ENCODE measurements at regions not wholly inside any gene's neighbourhood (a gene's known extent, or its start where the extent isn't known, plus 50 kb on each side); places are given as distances from the start of the nearest gene placed in this dataset.
"Not testable (repeated sequence)": the region's sequence is repeated elsewhere in the genome, so short reads cannot be mapped to it uniquely, and the experiment has no call there.

DNA sequence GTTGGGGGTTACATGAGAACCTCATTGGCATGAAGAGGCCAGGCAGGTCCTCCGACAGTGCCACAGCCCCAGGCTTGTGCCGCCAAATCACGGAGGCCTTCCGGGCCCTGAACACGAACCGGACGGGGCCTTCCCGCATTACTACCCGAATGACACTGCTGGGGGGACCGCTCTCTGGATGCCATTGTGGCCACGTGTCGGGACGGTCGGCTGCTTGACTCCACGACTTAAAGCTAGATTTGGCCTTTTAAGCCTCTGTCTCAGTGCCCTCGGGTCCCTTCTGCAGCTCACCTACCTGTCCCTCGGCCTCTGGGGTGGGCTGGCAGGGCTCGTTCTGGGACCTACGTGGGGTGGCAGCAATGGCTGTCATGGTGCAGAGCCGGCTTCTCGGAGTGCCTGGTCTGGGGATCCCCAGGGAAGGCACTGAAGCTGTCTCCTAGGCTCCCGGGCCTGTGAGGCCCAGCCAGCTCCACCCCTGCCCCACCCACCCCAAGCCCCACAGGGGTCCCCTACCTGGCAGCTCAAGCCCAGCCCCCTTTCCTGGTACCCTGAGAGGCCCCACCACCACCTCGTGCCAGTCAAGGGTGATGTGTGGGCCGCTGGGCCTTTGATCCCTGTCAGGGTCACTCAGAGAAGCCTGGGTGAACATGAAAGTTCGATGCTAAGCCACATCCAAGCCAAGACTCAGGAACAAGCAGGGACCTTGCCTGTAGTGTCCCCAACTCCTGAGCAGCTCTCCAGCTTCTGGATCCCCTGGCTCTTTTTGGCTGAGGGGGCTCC, 245.8 kb upstream of the SGCG start:
- DNase-seq (ENCODE audit: low read depth in 2 of 2), result no peak

DNA sequence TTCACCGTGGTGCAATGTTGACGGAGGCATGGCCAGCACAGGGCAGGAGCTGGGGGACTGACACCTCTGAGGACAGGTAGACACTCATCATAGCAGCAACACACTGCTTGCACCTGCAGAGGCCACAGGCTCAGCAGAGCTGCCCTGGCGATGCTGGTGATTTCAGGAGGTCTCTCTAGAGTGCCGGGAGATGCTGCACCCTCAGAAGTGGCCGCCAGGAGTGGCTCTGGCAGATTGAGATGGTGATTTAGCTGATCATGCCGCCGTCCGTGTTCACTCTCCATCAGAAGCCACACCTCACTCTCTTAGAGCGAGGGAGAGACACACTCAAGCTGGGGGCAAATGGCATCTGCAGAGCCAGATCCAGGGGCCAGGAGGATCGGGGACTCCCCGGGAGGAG, 244.6 kb upstream of the SGCG start:
- no peak for DNase-seq (ENCODE audit: low read depth in 2 of 2)

DNA sequence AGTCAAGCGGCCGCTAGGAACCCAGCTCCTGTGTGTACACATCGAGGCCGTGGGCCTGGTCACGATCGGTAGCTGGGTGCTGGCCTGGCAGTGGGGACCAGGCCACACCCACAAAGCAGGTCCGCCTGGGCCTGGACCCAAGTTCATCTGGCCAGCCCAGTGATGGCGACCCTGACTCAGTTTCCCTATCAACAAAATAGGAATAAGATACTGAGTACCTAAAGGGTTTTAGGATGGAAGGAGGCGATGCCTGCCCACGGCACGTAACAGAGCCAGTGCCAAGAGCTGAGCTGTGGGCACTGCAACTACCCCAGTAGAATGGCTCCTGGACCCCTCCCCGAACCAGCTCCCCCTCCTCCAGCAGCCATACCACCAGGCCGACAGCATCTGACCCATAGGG, 243.5 kb upstream of the SGCG start:
- DNase-seq (ENCODE audit: low read depth in 2 of 2), result no peak

DNA sequence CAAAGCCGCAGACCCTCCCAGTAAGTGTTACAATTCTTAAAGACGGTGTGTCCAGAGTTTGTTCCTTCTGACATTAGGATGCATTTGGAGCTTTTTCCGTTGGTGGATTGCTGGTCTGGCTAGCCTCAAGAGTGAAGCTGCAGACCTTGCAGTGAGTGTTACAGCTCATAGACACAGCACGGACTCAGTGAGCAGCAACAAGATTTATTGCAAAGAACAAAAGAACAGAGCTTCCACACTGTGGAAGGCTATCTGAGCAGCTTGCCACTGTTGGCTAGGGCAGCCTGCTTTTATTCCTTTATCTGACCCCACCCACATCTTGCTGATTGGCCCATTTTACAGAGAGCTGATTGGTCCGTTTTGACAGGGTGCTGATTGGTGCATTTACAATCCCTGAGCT, 242.8 kb upstream of the SGCG start:
- DNase-seq (ENCODE audit: low read depth in 2 of 2), result no peak

DNA sequence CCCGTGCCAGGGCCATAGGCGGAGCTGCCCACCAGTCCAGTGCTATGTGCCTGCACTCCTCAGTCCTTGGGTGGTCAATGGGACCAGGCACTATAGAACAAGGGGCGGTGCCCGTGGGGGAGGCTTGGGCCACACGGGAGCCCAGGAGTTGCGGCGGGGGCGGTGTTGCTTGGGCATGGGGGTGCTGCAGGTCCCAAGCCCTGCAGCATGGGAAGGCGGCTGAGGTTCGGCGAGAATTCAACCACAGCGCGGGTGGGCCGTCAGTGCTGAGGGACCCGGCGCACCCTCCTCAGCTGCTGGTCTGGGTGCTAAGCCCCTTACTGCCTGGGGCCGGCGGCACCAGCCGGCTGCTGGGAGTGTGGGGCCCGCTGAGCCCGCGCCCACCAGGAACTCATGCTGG, 242.2 kb upstream of the SGCG start:
- no peak for DNase-seq (ENCODE audit: low read depth in 2 of 2)

DNA sequence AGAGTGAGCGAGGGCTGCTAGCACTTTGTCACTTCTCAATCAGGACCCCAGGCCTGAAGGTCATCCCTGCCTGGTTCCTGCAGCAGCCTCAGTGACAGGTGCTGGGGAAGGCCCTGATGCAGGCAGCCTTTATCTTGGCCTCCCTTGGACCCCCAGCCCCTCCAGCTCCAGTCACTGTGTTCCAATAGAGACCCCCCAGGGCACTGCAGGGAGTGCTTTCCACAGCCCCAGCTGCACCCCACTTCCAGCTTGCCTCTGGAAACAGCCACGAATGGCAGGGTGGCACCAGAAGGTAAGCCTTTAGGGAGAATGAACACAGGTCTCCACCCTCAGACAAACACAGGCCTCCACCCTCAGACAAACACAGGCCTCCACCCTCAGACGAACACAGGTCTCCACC, 241.6 kb upstream of the SGCG start:
- DNase-seq (ENCODE audit: low read depth in 2 of 2), result no peak

DNA sequence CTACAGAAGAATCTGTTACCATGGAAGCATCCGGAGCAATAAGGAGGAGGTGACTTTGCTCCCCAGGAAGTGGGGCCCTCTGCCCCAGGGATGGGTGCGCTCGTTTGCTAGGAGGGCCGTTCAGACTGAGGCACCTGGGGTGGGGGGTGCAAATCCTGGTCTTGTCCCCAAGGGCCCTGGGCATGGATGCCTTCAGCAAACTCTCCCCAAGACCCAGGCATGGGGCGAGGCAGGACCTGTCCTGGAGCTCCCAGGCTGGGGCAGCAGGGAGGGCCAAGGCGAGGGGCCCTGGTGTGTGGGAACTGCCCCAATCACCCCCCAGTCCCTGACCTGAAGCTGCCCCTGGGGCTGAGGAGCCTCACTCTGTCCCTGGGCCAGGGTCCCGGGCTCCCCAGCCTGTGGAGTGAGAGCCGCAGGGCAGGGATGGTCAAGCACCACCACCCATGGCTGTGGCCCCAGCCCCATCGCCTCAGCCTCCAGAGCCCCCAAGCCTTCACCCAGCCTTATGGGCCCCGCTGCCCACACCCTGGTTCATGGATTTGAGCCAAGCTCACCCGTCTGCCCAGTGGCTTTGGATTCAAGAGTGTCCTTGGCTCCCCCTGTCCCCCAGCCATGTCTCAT, 240.6 kb upstream of the SGCG start:
- no peak for DNase-seq (ENCODE audit: low read depth in 2 of 2)

DNA sequence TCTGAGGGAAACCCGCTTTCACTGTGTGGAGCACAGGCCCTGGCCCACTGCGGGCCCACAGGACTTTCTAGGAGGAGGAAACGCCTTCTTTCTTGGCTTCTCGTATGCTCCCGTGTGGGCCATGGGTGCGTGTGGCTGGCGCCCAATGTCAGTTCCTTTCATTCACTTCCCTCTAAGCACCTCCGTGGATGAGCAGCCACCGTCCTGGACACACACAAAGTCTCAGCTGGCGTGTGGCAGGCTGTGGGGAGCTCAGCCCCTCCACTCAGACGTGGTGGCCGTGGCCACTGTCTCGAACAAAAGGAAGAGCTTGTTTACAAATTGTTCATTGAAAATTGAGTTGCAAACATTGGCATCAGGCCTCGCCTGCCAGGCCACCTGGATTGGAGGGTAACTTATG, 240.0 kb upstream of the SGCG start:
- no peak for DNase-seq (ENCODE audit: low read depth in 2 of 2)

DNA sequence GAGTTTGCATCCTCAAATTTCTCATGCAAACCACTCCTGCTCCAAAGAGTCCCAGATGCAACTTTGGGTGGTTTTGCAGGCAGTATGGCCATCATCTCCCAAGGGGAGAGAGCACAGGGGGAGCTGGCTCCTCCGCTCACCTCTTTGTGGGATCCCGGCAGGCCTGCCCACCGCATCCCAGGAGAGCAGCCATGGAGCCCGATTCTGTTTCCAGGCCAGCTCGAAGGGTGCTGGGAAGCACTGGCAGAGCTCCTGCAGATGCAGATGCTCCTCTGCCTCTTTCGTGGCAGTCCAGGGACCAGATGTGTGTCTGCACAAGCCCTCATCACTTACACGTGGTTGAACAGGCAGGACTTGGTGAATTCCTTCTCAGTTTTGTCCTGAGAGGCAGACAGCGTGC, 239.3 kb upstream of the SGCG start:
- not testable (repeated sequence) for DNase-seq (ENCODE audit: low read depth in 2 of 2)

DNA sequence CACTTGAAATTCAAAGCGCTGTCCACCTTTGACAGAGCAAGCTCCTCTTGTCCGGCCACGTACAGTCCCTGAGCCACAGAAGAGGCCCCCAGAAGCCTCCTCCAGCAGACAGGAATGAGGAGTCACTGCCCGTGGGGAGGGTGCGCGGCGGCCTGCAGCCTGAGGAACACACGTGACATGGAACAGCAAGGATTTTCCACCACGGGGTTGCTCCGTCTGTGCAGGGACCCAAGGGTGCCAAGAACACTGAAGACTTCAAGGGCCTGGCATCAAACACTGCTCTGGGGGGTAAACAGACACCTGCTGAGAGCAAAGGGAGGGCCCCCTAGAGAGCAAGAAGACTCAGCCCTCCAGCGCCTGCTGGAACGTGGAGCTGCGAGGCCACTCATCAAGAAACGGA, 237.9 kb upstream of the SGCG start:
- DNase-seq (ENCODE audit: low read depth in 2 of 2), result not testable (repeated sequence)

DNA sequence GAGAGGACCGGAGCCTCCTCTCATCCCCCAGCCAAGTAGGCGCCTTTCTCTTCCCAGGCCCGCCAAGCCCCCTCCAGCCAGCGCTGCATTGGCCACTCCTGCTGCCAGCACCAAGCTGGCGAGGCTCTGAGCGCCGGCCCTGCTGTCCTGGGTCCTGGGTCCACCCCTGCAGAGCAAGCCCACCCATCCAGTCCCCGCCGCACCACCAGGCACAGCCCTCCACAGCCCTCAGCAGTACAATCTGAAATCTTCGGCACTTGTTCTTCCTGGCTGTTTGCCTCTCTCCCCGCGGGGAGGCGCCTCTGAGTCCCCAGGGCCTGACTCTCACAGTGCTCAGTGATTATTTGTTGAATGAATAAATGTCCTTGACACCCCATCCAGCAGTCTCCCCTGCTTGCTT, 236.4 kb upstream of the SGCG start:
- DNase-seq (ENCODE audit: low read depth in 2 of 2), result no peak

DNA sequence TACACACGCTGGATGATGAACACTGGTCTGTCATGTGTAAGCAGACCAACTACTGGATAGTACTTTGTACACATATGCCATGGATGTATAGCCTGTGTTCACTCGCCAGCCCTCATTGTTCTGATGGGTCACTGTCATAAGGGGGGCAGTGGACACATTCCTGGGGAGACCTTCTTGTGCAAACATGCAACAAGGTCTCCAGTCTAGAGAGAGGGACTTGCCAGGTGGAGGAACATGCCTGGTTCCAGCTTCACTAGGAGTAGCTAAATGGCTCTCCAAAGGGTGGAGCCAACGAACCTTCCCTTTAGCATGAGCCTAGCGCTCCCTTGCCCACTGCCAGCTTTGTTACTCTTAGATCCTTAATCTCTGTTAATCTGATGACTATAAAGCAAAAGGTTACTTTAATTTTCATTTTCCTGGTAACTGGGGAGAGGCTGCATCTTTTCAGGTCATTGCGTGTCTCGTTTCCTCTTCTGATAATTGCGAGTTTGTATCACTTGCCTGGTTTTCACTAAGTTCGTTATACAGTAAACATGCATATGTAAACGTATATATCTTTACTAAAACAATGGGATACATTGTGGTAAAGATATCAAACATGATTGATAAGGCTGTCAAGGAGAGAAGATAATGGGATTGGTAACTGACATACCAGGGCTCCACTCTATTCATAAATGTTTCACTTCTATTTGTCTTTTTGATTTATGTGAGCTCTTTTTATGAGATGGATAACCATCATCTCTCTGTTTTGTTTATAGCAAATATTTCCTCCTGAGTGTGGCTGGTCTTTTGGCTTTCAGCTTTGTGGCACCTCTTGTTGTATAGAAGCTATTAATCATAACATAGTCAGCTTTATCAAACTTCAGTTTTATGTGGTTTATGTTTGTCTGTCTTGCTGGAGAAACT, 235.2 kb upstream of the SGCG start:
- DNase-seq (ENCODE audit: low read depth in 2 of 2), result no peak

DNA sequence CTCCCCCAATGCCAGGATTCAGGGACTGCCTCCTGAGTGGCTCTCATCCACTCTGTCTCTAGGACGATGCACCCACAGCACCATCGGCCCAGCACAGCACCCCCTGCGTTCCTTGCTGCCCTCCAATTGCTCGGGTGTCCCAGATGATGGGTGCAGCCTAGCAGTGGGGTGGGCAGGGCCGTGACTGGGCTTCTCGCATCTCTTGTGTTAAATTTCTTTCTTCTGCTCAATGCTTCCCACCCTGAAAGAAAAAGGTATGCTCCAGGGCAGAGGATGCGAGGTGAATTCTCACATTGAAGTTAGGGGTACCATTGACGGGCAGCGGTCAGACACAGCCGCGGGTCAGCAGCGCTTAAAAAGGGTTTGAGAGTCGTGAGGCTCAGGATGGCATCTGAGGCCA, 232.4 kb upstream of the SGCG start:
- DNase-seq (ENCODE audit: low read depth in 2 of 2), result no peak

DNA sequence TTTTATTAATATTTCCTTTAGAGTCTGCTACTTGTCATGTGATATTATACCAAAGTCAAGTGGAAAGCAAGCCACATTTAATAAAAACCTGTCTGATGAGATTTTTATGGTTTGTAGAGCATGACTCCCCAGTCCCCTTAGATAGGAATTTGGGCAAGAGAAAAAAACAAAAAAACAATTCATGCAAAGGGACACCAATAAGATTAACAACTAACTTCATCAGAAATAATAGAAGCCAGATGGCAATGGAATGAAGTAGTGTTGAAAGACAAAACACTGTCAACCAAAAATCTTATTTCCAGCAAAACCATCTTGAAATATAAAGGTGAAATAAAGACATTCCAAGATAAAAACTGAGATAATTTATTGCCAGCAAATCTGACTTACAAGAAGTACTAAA, 228.8 kb upstream of the SGCG start:
- not testable (repeated sequence) for DNase-seq (ENCODE audit: low read depth in 2 of 2)

DNA sequence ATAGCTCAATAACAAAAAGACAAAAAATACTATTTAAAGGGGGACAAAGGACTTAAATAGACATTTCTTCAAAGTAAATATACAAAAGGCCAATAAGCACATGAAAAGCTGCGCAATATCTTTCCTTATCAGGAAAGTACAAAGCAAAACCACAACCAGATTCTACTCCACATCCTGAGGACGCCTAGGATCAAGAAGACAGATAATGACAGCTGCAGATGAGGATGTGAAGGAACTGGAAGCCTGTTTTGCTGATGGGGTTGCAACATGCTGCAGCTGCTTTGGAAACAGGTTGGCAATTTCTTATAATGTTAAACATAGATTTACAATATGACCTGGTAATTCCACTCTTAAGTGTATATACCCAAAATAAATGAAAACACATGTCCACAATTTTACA, 225.6 kb upstream of the SGCG start:
- not testable (repeated sequence) for DNase-seq (ENCODE audit: low read depth in 2 of 2)

DNA sequence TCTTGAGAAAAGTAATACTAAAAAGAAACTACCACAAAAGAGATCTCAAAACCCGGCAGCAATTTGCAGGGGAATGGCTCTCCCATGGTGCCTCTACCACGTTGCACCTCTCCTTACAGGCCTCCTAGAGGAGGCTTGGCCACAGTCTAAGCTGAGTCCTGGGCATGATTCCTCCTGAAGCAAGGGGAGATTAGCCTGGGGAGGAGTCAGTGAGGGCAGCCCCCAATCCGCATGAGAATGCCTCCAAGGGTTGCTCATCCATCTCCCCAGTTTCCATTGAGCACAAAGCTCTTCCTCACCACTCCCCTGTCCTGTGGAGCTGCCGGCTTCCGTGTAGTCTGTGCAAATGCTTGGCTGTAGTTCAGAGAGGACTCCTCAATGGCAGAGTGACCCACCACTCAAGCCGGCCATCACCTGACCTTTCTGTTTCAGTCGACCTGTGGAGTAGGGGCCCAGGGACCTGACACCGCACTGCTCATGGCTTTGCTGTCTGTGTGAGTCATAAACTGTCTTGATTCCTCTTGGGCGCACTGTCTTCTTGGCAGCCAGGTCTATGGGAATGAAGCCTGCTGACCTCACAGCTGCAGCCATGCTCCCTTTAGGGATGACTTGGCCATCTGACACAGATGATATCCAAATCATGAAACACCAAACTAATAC, 224.2 kb upstream of the SGCG start:
- not testable (repeated sequence) for DNase-seq (ENCODE audit: low read depth in 2 of 2)

DNA sequence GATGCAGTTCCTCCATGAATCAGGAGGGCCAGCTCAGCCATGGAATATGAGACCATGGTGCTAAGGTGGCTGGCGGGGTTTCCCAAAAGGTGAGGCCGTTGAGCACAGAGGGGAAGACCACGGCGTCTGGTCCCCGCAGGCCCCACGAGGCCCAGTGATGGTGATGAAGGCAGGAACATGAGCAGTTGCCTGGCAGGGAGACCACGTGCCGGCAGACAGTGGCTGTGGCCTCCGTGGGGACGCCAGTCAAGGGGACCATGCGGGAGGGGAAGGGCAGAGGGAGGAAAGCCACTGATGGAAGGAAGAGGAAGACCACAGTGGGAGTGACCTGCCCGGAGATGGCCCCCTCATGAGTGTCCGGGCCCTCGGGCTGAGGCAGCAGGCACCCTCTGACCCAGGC, 220.9 kb upstream of the SGCG start:
- not testable (repeated sequence) for DNase-seq (ENCODE audit: low read depth in 2 of 2)

DNA sequence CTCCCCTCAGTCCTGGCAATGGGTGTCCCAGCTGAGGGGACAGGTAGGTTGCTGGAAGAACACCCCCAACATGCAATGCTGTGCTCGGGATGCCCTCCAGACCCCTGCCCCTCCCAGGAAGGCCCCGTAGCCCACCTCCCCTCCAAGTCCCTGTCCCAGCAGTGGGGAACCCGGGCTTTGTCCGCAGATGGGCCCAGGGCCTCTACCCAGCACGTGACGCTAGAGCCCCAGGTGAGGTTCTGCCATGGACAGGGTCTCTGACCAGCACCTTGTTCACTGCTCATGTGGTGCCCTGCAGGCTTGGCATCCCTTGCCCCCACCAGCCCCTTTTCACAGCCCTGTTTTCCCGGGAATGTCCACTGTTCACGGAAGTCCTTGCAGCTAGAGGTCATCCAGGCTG, 220.0 kb upstream of the SGCG start:
- DNase-seq (ENCODE audit: low read depth in 2 of 2), result no peak

DNA sequence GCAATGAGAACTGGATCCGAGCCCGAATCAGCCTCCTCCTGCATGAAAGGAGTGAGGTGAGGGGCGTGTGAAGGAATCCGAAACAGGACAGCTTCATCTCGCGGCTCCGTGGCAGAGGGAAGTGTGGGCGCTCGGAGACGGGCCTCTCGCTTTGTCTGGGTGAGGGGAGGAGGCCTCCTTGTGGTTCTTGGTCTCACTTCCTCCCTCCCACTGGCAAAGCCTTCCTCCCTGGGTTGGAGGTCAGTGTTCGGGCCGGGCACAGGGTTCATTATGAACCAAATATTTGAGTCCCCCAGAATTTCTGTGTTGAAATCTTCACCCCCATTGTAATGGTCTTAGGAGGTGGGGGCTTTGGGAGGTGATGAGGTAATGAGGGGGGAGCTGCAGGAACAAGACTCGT, 219.4 kb upstream of the SGCG start:
- not testable (repeated sequence) for DNase-seq (ENCODE audit: low read depth in 2 of 2)

DNA sequence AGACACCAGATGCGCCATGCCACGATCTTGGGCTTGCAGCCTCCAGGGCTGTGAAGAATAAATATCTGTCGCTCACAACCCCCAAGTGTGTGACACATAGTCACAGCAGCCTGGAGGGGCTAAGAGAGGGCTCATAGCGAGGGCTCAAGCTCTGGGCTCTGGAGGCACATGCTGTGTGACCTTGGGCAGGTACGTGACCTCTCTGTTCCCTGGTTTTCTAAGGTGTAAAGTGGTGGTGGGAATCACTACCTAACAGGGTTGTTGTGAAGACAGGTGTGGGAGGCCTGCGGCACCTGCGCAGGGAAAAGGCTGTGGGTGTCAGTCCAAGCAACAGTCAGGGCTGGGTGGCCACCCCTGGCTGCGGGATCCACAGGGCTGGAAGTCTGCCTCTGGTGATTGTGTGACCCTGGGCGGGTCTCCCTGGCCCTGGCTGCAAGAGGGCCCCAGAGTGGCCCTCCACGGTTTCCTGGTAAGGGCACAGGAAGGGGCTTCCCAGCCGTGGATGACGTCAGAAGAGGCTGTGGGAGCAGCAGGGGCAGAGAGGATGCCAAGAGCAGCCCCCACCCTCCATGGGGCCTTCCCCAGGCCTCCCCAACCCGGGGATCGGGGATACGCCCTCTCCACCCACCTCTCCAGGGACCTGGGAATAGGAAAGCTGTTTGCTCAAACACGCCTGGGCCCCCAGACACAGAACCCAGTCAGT, 218.8 kb upstream of the SGCG start:
- no peak for DNase-seq (ENCODE audit: low read depth in 2 of 2)

DNA sequence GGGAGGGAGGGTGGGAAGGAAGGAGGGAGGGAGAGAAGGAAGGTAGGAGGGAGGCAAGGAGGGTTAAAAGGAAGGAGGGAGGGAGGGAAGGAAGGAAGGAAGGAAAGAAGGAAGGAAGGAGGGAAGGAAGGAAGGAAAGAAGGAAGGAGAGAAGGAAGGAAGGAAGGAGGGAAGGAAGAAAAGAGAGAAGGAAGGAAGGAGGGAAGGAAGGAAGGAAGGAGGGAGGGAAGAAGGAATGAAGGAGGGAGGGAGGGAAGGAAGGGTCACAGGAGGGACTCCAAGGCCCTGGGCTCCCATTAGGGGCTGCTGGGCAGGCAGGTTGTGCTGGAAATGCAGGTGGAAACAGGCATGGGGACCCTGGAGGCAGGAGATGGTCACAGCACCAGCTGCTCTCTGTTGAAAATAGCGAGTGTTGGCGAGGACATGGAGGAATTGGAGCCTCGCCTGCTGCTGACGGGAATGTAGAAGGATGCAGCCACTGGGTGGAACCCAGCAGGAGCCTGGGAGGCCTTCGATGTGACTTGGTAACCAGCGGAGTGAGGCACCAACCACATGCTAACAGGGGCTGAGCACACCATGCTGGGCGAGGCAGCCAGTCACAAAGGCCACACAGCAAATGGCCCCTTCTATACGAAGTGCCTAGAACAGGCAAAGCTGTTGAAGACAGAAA, 217.3 kb upstream of the SGCG start:
- DNase-seq (ENCODE audit: low read depth in 2 of 2), result not testable (repeated sequence)
